SKM-1 (cell line): ENCODE measurements at regions not wholly inside any gene's neighbourhood (a gene's known extent, or its start where the extent isn't known, plus 50 kb on each side); places are given as distances from the start of the nearest gene placed in this dataset.
"Not testable (repeated sequence)": the region's sequence is repeated elsewhere in the genome, so short reads cannot be mapped to it uniquely, and the experiment has no call there.

Experiments used
- DNase-seq: peaks from one replicate; lab custom pipeline; 2025; ENCODE audit not compliant: unreplicated experiment; lab: John Stamatoyannopoulos, UW

DNA sequence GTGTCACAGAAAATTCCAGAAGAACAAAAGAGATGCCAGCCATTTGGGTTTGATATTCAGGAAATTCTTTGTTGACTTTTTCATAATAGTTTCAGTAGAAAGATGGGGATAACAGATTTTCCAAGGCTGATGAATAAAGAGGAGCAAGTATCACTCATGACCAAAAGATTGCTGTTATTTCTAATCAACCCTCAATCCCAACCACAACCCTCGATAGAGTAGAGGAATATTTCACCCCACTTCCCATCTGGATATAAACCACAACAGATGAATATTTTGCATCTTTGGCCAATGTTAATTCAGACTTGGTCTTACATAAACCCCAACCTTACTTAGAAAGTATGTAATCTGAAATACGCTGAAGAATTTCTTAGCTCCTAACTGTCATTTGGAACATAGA is 232.4 kb downstream of the SEC16B start:
- no peak for DNase-seq

GRCh38 chr1:177732178-177732577 is 237.7 kb downstream of the SEC16B start:
- no peak for DNase-seq

- DNase-seq = no peak
These were observed 240.2 kb downstream of the SEC16B start for GRCh38 chr1:177729646-177730045.

DNA sequence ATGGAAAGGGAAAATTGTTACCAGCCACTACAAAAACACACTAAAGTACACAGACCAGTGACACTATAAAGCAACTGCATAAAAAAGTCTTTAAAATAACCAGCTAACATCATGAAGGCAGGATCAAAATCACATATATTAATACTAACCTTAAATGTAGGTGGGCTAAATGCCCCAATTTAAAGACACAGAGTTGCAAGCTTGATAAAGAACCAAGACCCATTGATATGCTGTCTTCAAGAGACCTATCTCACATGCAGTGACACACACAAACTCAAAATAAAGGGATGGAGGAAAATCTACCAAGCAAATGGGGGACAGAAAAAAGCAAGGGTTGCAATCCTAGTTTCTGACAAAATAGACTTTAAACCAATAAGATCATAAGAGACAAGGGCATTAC is 246.3 kb downstream of the SEC16B start:
- DNase-seq = no peak

DNA sequence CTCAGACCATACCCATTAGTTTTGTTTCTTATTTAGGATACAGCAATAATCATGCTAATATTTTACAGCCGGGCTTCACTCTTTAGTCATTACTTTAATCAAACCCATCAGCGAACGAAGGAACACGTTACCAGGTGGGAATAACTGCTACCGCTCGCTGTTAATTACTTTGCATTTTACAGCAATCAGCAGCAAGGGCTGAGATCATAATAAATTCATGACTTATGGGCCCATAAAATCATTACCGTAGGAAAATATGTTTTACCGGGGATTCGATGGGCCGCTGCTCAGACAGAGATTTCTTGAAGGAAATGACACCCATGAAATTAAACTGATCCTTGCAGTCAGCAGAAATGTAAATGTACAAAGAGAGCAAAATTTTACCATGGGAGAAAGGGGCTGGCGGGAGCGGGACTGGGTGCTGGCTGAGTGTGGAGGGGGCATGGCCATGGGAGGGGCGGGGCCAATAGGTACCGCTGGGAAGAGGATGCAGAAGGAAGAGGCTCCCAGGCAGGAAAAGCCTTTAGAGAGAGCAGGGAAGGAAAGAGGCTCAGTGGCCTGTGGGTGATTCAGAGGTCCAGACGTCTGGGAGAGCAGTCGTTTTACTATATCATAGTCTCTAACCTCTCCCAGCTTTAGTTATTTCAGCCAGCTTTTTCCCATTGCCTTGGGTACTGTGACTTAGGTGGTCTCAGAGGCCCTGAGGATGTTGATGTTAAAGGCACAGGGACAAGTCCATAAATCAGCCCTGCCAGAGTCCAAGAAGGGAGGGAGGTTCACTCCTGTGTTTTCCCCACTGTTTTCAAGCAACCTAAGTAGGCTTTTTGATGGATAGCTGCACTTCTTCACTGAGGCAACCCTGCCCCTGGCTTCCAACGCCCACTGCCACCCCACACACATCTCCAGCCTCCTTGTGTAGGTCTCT is 258.9 kb downstream of the SEC16B start:
- no peak for DNase-seq

- DNase-seq = no peak
These were observed 261.5 kb downstream of the SEC16B start for GRCh38 chr1:177708406-177708805.

DNA sequence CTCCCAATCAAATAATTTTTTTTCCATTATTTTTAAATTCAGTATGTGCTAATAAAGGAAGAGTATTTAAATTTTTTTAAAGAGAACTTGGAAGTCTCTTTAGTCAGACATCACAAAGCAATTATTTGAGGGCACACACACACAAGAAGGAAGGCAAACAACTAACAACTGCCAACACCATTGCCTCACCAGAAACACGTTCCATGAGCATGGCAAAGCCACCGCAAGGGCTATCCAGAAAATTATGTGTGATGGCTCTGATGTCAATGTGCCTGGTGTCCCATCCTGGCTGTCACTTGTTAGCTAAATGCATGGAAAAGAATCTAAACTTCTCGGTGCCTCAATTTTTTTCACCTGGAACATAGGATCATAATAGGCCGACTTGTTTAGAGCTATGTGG is 262.9 kb downstream of the SEC16B start:
- DNase-seq = no peak

- DNase-seq = no peak
These were observed 264.0 kb downstream of the SEC16B start for GRCh38 chr1:177705839-177706238.

DNA sequence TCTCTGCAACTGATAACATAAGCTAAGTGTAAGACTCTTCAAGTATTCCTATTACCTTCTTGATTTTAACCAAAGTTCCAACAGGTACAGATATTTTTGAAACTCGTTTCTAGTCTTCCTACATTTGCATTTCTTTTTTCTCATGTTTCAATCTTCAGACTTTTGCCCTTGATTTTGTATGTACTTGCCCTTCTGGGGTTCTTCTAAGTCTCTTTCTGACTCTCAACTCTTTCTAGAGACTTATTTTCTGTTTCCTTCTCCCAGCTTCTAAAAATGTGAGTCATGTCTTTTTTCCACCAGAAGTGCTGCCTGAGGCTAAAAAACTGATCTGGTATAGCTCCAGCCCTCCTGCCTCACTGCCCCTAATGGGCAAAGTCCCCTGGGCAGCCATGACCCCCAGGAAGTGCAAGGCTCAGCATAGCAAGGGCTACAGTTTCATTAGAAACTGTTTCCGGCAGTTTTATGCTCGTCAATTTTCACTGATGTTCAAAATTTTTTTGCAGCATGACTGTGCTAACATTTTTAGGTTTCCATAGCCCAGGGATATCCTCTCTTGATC is 265.9 kb downstream of the SEC16B start:
- DNase-seq = no peak

DNA sequence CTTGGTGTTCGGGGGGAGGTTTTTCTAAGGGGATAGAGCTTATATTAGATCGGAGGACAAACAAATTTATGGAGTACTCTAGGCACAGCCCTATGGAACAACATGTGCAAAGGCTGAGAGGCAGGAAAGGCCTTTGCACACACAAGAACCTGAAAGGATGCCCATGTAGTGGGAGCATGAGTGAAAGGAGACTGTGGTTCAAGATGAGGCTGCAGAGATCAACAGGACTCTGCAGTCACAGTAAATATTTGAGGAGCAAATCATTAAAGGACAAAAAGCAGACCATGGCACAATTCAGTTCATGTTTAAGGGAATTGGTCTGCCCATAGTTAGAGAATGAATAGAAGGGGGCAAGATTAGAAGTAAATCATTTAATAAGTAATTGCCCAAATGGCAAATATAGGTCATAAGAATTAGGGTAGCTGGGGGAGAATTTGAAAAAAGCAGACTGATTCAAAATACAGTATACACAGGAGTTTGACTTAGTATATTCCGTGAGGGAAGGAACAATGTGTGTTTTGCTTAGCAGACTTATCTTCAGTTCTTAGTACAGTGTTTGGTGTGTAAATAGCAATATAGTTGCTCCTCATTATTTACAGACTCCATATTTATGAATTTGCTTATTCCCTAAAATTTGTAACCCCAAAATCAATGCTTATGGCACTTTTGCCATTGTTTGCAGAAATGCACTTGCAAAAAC is 268.1 kb downstream of the SEC16B start:
- DNase-seq = no peak

DNA sequence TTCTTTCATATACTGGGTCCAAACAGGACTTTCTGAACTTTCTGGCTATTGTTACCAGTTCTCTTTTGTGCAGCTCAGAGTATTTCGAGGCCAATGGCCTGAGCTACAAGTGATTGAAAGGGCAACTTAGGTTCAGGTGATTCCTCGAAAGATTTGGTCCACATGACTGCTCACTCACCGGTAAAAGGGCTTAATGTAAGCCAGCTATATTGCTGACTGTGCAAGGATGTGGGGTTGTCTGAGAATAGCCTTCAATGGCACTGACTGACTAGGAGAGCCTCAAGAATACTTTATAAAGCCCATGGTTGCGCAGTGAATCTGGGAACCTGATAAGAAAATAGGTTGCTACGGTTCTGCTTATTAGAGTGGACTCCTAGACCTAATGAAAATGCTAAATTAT is 269.0 kb downstream of the SEC16B start:
- no peak for DNase-seq

DNA sequence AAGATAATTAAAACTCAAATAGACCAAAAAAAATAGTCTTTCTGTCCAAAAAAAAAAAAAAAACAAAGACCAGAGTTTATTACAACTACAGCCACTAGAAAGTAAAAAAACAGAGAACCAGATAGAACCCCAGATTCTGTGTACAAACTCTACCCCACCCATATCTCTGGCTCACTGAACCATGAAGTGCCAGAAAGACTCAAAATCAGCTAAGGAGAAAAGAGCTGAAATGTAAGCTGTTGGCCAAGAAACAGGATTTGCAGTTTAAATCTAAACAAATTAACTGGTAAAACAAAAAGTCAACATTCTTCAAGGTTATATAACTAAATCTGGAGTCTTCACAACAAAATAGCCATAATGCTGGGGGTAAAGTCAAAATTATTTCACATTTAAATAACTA is 278.9 kb downstream of the SEC16B start:
- DNase-seq = no peak

DNA sequence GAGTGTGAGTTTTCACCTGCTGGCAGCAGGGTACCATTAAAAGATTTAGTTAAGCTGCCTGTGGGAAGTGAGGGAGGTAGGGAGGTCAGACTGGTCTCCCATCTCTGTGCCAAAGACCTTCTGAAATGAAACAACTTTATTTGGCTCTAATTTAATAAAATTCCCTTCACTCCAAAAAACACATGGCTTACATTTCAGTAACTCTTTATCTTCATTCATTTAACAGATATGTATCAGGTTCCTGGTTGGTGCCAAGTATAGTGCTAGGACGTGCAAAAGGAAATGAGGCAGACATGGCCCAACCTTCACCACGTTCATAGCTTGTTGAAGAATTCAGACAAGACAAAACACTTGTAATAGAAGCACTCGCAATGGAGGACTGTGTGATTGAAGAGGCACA is 282.3 kb downstream of the SEC16B start:
- DNase-seq = no peak

GRCh38 chr1:177686933-177687332 is 282.9 kb downstream of the SEC16B start:
- no peak for DNase-seq

DNA sequence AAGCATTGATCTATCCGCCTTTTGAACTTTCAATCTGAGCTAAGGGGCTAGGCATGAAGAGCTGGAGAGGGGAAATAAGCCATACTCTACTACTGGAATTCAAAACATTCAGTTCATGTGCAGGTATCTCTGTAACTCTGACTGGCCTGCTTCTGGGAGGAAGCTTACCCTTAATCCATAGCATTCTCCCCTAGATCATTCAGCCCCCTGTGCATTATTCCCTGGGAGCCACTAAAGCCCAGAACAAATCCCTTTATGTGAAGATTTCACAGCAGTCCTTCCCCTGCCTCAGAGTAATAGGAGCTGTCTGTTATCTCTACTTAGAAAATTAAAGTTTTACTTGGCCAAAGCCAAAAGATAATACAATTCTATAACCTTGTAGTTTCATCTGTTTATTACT is 300.7 kb downstream of the SEC16B start:
- DNase-seq = no peak

DNA sequence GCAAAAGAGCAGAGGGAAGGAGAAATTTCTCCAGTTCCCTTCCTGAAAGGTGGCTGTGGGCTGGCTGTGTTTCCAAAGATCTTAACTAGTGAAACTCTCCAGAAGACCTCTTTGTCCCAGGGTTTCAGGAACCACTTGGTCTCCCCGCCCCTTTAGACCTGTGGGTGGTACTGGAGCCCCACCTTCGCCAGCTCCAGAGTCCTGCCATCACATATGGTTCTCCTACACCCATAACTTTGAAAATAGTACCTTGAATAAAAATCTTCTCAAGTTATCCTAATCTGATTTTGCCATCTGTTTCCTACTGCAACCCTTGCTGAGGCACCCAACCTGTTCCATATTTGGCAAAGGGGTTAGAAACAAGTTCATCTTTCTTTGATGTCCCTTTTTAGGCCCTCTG is 303.9 kb downstream of the SEC16B start:
- no peak for DNase-seq

- DNase-seq = not testable (repeated sequence)
These were observed 305.1 kb downstream of the SEC16B start for GRCh38 chr1:177664742-177665141.

DNA sequence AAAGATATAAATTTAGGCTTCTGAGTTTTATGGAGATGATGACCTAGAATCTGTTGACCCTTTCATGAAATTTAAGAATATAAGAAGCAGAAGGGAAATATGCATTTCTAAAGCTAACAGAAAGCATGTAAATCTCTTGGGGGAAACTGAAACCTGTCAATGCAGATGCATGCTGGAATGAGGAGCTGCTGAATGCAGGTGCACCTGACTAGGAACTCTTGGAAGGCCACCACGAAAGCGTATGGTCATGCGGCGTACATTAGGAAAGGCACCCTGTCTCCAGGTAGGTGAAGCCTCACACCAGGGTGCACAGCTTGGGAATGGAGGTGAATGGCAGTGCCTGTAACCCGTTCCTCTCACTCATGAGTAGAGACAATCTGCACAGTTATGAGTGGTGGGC is 309.7 kb downstream of the SEC16B start:
- no peak for DNase-seq

DNA sequence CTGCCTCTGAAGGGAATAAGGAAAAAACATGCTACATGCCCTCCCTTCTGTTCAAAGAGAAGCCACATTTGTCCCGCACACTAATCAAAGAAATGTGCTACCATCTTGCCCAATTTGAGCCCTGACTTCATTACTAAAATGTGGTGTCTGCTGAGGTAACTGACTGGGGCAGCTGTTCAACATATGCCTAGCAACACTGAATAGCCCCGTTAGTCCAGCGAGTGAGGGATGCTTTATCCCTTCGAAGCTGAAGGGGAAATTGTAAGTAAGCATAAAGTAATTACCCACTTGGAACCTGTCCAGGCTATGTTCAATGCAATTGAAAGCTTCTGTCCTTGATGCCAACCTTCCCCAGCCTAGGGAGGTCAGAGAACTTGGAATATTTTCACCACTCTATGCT is 310.6 kb downstream of the SEC16B start:
- DNase-seq = no peak

DNA sequence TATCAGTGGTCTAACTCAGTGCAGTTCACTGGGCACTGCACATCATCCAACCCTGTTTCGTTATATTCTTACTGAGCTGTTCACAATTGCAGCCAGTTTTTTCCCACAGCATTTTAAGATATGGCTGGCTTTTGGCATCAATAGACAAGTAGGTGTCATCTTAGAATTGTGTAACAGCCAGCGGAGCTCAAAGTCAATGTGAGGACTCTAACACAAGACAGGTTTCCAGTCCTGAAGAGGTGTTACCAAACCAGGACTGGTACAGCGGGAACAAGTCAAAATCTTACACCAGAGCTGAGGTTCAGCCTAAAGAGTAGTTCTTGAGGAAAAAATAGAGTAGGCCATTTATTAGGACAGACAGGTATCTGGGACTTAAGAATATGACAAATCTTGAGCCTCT is 313.3 kb downstream of the SEC16B start:
- no peak for DNase-seq

DNA sequence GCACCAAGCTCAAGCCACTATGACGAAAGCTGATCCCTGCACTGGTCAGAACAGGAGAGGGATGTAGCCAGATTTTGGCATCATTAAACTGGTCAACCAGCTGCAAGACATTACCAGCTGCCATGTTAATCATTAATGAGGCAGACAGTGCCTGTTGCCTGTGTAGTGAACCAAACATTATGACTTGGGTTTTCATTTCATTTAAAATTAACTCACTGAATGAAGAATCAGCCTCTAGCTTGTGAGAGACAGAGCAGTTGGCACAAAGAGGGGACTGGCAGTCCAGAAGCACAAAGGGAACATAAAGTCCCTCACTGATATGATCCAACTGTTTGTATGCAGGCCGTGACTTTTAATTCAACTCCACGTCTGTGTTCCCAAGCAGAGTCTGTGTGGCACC is 318.9 kb downstream of the SEC16B start:
- DNase-seq = no peak

DNA sequence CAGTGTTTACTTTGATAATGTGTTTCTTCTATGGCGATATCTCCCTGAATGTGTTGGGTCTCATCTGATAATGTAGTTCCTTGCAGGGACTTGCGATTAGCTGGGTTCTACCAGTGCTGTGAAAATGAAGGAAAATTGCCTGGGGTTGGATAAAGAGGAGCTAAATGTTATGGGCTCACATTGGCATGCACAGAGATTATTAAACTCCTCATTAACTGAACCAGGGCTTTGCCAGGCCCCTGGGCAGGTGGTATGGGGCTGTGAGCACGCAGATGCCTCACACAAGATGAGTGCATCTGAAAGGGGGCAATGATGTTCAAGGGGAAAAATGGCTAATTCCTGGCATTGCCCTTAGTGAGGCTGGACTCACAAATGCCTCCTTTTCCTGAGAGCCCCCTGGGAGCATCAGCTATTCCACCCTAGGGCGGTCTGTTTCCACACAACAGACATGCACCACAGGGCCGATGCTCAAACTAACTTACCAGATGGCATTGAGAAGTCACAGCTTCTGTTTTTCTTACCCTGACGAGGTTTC is 321.1 kb downstream of the SEC16B start:
- no peak for DNase-seq
